CD14-positive monocyte (primary cell): ENCODE measurements at regions not wholly inside any gene's neighbourhood (a gene's known extent, or its start where the extent isn't known, plus 50 kb on each side); places are given as distances from the start of the nearest gene placed in this dataset.

Experiments
- DNase-seq, 3 donors: peaks; one replicate each; pipeline ENCODE4 v3.0.0-alpha.2; 2011 to 2022
- H2AFZ ChIP-seq: 2 replicates; pipeline ENCODE4 v1.6.0; 2012; ENCODE audit warnings: mild to moderate bottlenecking, low read depth, low read length, inconsistent platforms; ENCODE audit not compliant: insufficient read depth, poor library complexity, severe bottlenecking
- H3K27ac ChIP-seq, 2 donors: 1 replicate in 1 of 2; 2 replicates in 1 of 2; pipeline ENCODE4 v1.5.1; 2012 to 2013; ENCODE audit warnings: low read length in 2 of 2, control low read depth in 1 of 2, inconsistent platforms in 1 of 2, low read depth in 1 of 2, mild to moderate bottlenecking in 1 of 2
- H3K27me3 ChIP-seq, 2 donors: one replicate each; pipeline versions ENCODE4 v1.6.0 to v1.6.1; 2011 to 2013; ENCODE audit warnings: low read length in 2 of 2; ENCODE audit not compliant: control insufficient read depth in 2 of 2, insufficient read depth in 2 of 2
- H3K36me3 ChIP-seq, 2 donors: replicated peaks in 1 of 2; 1 replicate in 1 of 2; 2 replicates in 1 of 2; pipeline versions ENCODE4 v1.5.1 to v1.6.1; 2012 to 2013; ENCODE audit warnings: low read length in 2 of 2, control low read depth in 1 of 2, inconsistent platforms in 1 of 2, mild to moderate bottlenecking in 1 of 2; ENCODE audit not compliant: insufficient read depth in 2 of 2, control insufficient read depth in 1 of 2
- H3K4me1 ChIP-seq, 2 donors: 1 replicate in 1 of 2; 2 replicates in 1 of 2; pipeline versions ENCODE4 v1.5.1 to v1.6.1; 2012 to 2013; ENCODE audit warnings: low read length in 2 of 2, control low read depth in 1 of 2, inconsistent platforms in 1 of 2, mild to moderate bottlenecking in 1 of 2, moderate library complexity in 1 of 2; ENCODE audit not compliant: insufficient read depth in 2 of 2, control insufficient read depth in 1 of 2
- H3K4me2 ChIP-seq: replicated peaks from 2 replicates; pipeline ENCODE3; 2012; ENCODE audit warnings: low read length, moderate library complexity, mild to moderate bottlenecking; ENCODE audit not compliant: poor library complexity, severe bottlenecking; ENCODE audit errors: extremely low read depth
- H3K4me3 ChIP-seq, 3 experiments: fragments of 200-600 bp in 1 of 3; sonication (generic) in 1 of 3; replicated peaks in 1 of 3; 1 replicate in 2 of 3; 2 replicates in 1 of 3; pipeline ENCODE4 v1.5.1; 2011 to 2013; ENCODE audit warnings: low read length in 3 of 3, mild to moderate bottlenecking in 3 of 3, control low read depth in 2 of 3, low read depth in 2 of 3, inconsistent platforms in 1 of 3, moderate library complexity in 1 of 3
- H3K79me2 ChIP-seq: 2 replicates; pipeline ENCODE4 v1.6.0; 2012; ENCODE audit warnings: mild to moderate bottlenecking, control low read depth, inconsistent platforms, low read length, moderate library complexity; ENCODE audit not compliant: insufficient read depth
- H3K9ac ChIP-seq: 2 replicates; pipeline ENCODE4 v1.6.0; 2017; ENCODE audit warnings: low read length, mild to moderate bottlenecking; ENCODE audit not compliant: insufficient read depth, poor library complexity, severe bottlenecking
- H3K9me3 ChIP-seq, 2 donors: replicated peaks in 1 of 2; 1 replicate in 1 of 2; 2 replicates in 1 of 2; pipeline versions ENCODE4 v1.5.1 to v1.6.1; 2012 to 2013; ENCODE audit warnings: low read length in 2 of 2, control low read depth in 1 of 2; ENCODE audit not compliant: control insufficient read depth in 1 of 2, insufficient read depth in 1 of 2
- H4K20me1 ChIP-seq: 2 replicates; pipeline ENCODE4 v1.6.0; 2012; ENCODE audit warnings: mild to moderate bottlenecking, low read length, control low read depth, moderate library complexity; ENCODE audit not compliant: insufficient read depth
- H3K27ac Mint-ChIP-seq, 7 donors: one replicate each; pipeline ENCODE4 v1.8.0; 2020; ENCODE audit warnings: mild to moderate bottlenecking in 7 of 7, mixed read lengths in 7 of 7, moderate library complexity in 6 of 7, inconsistent platforms in 2 of 7
- H3K27me3 Mint-ChIP-seq, 3 donors: one replicate each; pipeline ENCODE4 v1.8.0; 2021 to 2022; ENCODE audit warnings: low read depth in 3 of 3, mild to moderate bottlenecking in 3 of 3, mixed read lengths in 3 of 3, moderate library complexity in 3 of 3, inconsistent platforms in 1 of 3
- H3K36me3 Mint-ChIP-seq, 2 donors: one replicate each; pipeline ENCODE4 v1.8.0; 2020; ENCODE audit warnings: mixed read lengths in 2 of 2, inconsistent platforms in 1 of 2, mild to moderate bottlenecking in 1 of 2
- H3K4me1 Mint-ChIP-seq: one replicate; pipeline ENCODE4 v1.8.0; 2020; ENCODE audit warnings: mild to moderate bottlenecking, mixed read lengths
- H3K4me3 Mint-ChIP-seq, 2 donors: one replicate each; pipeline ENCODE4 v1.8.0; 2020; ENCODE audit warnings: mild to moderate bottlenecking in 2 of 2, mixed read lengths in 2 of 2, moderate library complexity in 1 of 2
- H3K9me3 Mint-ChIP-seq, 7 donors: one replicate each; pipeline ENCODE4 v1.8.0; 2020 to 2022; ENCODE audit warnings: mixed read lengths in 7 of 7, mild to moderate bottlenecking in 6 of 7, moderate library complexity in 6 of 7, inconsistent platforms in 2 of 7
- CTCF ChIP-seq: fragments of 200-600 bp; IDR thresholded peaks from one replicate; pipeline ENCODE4 v1.8.0; 2022; ENCODE audit warnings: antibody characterized with exemption, mild to moderate bottlenecking
- WGBS: methylation state at CpG from one replicate; pipeline ENCODE4 v1.1.5; 2013; ENCODE audit warnings: missing lambda C conversion rate; ENCODE audit not compliant: insufficient coverage; 5-methylcytosine and 5-hydroxymethylcytosine counted together
- intact Hi-C, 2 donors: fragments of 100-400 bp; cut with micrococcal nuclease; formaldehyde crosslinking; loops; one replicate each; pipeline versions ENCODE4 v1.15.0 to v1.15.1; 2023

- Histone ChIP-seq H3K4me1 (no peaks in the 10 kb centered on the region), H3K4me3 (no peak overlapping the region), H3K36me3 (no peaks in the 10 kb centered on the region), H3K9me3 (peaks cover 17 to 27% of the 10 kb centered on the region in 2 donors), H3K27ac (no peak overlapping the region), H4K20me1 (no peaks in the 10 kb centered on the region), H3K79me2 (no peaks in the 10 kb centered on the region), H3K27me3 (no peaks in the 10 kb centered on the region), H2AFZ (no peak overlapping the region), H3K9ac (no peak overlapping the region), H3K4me2 (no peak overlapping the region)
- no peaks in the 10 kb centered on the region for H3K4me1 Mint-ChIP-seq
- no peak for TF ChIP-seq CTCF
- H3K36me3 Mint-ChIP-seq: no peaks in the 10 kb centered on the region
- peaks cover 12 to 28% (median 19%) of the 10 kb centered on the region in 7 donors for H3K9me3 Mint-ChIP-seq
- H3K27me3 Mint-ChIP-seq: peaks cover 0 to 2% (median 0%) of the 10 kb centered on the region in 3 donors
- intact Hi-C loops: no loop called here
- H3K4me3 Mint-ChIP-seq: no peak overlapping the region
- no peak for DNase-seq
- WGBS: 87% methylated on average over 9 of the region's 19 CpGs
- no peak overlapping the region for H3K27ac Mint-ChIP-seq
Observed at GRCh38 chr22:48780597-48781277, 1046.9 kb downstream of the BRD1 start.

GRCh38 chr22:48779661-48780596 is 1047.7 kb downstream of the BRD1 start:
- Mint-ChIP-seq H3K36me3 (no peaks in the 10 kb centered on the region), H3K27me3 (peaks cover 0 to 2% (median 0%) of the 10 kb centered on the region in 3 donors), H3K4me3 (no peak overlapping the region), H3K4me1 (no peaks in the 10 kb centered on the region), H3K27ac (no peak overlapping the region), H3K9me3 (peaks cover 14 to 28% (median 20%) of the 10 kb centered on the region in 7 donors)
- no peak overlapping the region for H2AFZ ChIP-seq
- DNase-seq: no peak
- no peak overlapping the region for H3K4me2 ChIP-seq
- H3K9ac ChIP-seq: no peak overlapping the region
- H3K9me3 ChIP-seq: peaks cover 17 to 27% of the 10 kb centered on the region in 2 donors
- H4K20me1 ChIP-seq: no peaks in the 10 kb centered on the region
- no peak overlapping the region for H3K27ac ChIP-seq
- H3K4me1 ChIP-seq: no peaks in the 10 kb centered on the region
- WGBS: 90% methylated on average over 25 of the region's 29 CpGs
- no peak overlapping the region for H3K4me3 ChIP-seq
- no peak for TF ChIP-seq CTCF
- H3K79me2 ChIP-seq: no peaks in the 10 kb centered on the region
- no peaks in the 10 kb centered on the region for H3K27me3 ChIP-seq
- intact Hi-C loops: no loop called here
- H3K36me3 ChIP-seq: no peaks in the 10 kb centered on the region
